ENCODE measurements at regions not wholly inside any gene's neighbourhood (a gene's known extent, or its start where the extent isn't known, plus 50 kb on each side); places are given as distances from the start of the nearest gene placed in this dataset.
"Not testable (repeated sequence)": the region's sequence is repeated elsewhere in the genome, so short reads cannot be mapped to it uniquely, and the experiment has no call there.

DNA sequence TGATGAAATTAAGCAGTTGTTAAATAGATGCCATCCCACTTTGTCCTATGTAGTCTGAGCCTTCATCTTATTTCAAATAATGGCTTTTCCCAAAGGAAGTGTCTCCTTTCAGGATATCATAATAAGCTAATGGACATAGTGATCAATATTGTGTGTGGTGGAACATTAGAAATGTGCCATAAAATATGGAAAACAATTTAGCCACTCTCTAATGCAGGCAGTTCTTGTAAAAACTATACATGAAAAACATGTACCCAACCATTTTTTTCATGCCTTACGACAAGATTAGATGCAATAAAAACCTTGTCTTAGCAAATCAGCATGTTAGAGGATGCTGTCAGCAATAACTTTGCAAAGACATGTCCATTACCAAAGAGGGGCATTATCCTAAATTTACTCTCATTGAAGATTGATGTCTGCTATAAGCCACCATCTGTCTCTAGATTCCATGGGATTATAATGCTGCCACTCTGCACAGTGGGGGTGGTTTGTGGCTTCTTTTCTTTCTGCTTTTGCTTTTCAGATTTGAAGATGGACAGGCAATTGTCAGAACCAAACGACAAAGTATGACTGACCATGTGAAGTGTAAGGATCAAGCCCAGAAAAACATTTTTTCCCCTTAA lies 724.0 kb upstream of the ZNF608 start:
- DNase-seq (ENCODE audit: low read depth in 2 of 2), result no peak

DNA sequence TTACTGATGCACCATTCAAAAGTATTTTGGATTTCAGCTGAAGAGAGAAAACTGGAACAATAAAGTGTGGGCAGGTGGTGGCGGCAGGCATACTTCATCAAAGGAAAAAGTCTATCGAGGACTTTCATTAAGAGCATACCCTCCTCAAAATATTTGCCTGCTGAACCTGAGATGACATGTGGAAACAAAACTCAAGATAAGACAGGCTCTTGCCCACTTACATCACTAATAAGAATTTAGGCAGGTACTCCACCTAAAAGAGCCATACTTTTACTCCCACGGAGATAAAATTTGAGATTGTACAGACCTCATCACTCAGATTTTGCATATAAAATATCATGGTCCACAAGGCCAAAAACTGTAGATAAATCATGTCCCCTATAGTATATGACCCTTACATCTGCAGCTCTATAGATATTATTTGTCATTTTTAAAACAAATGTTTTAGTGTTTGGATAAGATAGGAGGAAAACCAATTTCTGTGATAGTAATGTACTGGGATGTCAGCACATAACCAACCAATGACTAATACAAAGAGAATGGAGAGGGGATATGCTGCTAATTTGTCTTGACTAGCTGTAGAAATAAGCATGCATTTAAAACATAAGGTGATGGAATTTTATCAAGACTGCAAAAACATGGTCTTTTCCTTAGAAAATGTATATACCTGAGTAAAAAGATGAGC lies 730.6 kb upstream of the ZNF608 start:
- no peak for DNase-seq (ENCODE audit: low read depth in 2 of 2)

DNA sequence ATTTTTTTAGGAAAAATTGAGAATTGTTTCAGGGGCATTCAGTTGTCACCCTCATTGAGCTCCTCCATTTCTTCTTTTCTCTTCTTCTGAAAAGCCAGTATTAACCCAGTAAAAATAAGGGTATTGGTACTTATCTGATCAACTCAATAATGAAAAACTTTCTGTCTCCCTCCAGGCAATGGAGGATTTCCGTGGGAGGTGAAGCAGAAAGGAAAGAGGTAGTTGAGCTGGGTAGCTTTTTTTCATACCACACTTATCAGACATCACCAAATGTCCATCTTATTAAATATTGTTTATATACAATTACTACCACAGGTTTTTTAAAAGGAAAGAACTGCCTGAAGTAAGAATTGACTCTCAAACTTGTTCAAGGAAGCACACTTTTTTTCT lies 731.1 kb upstream of the ZNF608 start:
- no peak for DNase-seq (ENCODE audit: low read depth in 2 of 2)

DNA sequence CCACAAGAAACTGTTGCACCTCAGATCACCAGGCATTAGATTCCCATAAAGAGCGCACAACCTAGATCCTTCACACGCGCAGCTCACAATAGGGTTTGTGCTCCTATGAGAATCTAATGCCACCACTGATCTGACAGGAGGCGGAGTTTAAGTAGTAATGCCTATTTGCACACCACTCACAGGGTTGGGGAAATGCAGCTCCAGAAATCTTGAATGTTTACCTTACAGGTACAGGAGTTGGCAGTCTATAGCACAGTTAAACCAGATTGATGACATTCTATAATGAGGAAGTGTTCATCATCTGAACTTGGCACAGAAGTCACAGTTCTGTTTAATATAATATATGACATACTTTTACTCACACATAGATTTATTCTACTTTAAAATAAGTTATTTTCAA lies 732.2 kb upstream of the ZNF608 start:
- no peak for DNase-seq (ENCODE audit: low read depth in 2 of 2)

DNA sequence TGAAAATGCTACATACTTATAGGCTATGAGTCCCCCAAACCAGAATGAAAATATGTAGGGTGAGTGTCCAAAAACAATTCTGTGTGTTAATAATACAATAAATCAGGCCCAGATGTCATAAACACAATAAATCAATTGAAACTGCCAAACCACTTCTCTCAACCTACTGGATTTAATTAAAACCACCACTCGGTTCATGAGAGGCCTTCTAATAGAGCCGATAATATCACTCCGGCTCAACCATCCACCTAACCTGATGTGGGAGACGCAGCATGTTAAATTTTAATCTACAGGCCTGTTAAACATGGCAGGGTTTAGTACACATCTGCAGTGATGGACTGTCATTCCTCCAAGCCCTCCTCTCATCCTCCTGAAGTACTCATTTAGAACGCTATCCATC lies 734.5 kb upstream of the ZNF608 start:
- DNase-seq (ENCODE audit: low read depth in 2 of 2), result no peak

DNA sequence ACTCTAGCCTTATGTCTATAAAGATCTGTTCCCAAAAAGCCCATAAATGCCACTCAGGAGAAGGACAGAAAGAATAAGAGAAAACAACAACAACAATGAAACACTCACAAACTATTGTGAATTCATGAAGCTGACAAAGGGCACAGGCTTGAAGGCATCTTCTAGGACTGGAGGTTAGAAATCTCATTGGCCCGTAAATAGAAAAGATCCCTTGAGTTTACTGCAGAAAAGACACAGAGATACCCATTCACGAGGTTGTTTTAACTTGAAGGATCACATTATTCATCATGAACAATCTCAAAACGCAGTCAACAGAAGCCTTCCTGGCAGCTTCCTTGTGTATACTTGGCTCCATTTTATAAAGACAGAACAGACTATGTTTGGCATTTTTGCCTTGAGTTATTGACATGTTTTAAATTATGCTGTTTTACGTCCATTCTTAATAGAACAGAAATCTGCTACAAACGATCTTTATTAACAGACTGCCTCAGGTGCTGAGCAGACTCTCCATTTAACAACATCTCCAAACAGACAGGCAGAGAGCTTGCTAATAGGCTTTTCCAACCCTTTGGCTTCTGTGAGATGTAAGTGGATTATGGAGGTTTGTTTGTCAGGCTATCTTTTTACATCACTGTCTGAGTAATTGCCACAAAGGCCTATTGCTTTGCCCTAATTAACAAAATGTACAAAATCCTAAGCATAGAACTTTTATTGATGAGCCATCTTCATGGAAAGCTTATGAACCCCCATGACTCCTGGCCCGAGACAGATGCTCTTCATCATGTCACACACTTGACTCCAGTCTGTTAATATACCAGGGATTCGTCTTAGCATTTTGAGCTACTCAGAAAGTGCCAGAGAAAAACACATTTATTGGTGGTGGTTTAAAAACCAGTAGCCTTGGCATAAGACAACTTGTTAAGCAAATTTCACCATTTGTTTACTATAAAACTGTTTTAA lies 735.3 kb upstream of the ZNF608 start:
- no peak for DNase-seq (ENCODE audit: low read depth in 2 of 2)

DNA sequence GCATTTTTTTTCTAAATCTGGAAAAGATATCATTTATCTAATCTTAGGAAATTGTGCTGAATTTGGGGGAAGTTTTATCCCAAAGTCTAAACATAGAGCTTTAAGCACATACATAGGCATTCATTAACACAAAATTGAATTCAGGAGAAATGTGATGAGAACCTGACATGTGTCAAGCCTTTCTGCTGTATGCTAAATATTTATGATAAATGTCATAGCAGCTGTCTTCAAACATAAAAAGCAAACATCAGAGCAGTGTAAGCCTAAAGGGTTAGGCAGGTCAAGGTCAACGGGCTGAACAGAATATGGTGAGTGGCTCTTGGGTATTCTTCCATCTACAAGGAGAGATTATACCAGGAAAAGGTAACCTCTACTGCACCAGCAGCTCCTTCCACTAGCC lies 737.2 kb upstream of the ZNF608 start:
- no peak for DNase-seq (ENCODE audit: low read depth in 2 of 2)

DNA sequence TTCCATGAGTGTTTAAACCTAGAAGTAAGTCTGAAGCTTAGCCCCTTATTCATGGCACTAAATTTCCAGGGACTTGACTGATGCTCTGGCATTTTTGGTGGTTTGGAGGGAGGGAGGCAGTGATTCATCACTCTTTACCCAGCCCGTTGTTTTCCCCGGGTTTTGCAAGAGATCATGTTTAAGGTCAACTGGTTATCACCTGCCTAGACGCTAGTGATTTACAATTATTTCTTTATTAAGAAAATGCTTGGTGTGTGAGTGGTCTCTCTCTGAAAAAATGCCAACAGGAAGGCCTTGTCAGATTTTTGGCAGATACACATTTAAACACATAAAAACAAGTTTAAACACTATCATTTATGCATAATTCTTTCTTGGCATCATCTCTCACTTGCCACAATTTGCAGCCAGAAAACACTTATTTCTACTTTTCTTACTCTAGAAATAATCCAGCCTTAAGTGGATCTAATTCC lies 737.9 kb upstream of the ZNF608 start:
- DNase-seq (ENCODE audit: low read depth in 2 of 2), result no peak

DNA sequence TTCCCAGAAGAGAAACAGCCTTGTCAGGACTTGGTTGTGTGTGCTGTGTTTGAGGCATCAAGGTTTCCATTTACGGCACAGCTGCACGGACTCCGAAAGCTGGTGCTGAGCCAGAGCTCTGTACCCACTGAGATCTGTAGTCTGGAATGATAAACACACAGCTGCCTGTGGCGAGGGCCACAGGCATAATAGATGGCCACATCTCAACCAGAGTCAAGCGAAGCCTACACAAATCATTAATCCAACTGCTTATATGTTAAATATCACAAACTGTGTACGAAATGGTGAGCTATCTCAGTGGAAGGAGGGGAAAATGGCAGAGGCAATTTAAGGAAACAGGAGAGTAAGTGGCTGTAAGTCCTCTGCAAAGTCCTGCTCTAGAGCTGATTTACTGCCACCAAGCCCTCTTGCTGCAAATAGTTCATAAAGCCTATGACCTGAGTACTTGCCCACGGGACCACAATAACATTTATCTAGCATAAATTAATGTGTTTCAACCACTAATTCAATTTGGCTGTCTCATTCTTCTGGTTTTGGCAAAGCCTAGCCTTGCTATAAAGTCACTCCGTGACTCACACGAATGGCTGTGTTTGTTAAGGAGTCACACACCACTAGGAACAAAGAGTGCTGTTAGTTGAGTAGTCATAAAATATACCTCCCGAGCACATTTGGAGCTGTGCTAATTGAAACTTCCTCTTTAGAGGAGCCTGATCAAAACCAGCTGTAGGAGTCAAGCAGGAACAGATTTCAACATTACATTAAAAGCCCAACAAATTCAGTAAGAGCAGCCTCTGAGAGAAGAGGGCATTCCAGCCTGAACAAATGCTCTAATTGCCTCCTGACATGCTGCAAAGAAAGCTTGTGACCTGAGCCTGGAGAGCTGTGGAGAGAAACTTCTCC lies 738.6 kb upstream of the ZNF608 start:
- DNase-seq (ENCODE audit: low read depth in 2 of 2), result no peak

DNA sequence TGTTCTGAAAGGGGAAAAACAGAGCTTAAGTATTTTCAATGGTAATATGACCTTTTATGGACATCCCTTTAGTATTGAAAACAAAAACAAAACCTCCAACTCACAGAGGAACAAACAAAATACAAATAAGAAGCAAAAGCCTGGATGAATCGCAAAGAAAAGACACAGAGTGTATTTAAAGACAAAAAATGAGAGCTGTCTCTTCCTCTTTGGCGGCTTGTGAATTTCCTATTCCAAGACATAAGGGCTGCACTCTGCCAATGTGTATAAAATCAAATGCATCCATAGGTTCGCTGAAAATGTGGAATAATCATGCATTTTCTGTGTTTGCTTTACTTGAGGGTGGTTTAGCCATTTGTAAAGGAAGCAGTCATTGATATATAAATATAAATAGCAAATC lies 739.3 kb upstream of the ZNF608 start:
- no peak for DNase-seq (ENCODE audit: low read depth in 2 of 2)

DNA sequence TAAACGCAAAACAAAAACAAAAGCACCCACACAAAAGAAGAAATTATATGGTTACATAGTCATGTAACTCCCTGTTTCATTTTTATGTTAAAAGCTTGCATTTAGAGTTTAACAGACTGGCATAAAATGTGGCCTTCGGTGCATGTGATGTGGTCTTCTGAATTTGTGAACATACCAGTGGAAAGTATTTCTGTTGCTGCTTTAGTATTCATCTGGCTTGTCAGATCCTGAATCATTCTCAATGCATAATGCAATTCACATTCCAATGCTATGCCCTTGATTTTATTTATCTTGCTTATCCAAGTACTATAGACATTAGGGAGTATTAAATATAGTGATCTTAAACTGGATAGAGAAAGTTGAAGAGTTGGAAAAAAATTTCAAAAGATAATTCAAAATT lies 740.2 kb upstream of the ZNF608 start:
- no peak for DNase-seq (ENCODE audit: low read depth in 2 of 2)

DNA sequence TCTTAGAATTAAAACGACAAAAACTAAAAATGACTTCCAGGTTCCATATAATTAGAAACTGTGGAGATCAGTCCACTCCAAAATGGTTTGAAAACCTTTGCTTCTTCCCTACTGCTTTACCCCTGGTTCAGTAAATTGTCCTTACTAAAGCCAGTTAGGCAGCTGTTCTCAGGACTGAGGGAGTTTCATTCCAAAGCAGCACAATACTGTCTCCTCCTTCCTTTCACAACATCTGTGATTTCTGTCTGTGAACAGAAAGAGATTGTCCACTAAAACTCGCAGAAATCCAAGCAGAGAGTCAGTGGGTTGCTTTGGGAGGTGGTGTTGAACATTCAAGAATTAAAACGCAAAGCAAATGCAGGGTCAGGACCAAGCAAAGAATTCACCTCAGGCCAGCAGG lies 740.8 kb upstream of the ZNF608 start:
- no peak for DNase-seq (ENCODE audit: low read depth in 2 of 2)

DNA sequence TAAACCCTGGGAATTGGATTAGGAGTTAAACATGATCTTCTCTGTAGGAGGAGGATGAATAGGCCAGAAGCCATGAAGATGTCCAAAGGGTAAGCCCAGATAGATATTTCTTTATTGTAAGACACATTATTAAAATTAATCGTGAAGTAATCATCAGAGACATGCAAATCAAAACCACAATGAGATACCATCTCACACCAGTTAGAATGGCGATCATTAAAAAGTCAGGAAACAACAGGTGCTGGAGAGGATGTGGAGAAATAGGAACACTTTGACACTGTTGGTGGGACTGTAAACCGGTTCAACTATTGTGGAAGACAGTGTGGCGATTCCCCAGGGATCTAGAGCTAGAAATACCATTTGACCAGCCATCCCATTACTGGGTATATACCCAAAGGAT lies 741.2 kb upstream of the ZNF608 start:
- DNase-seq (ENCODE audit: low read depth in 2 of 2), result not testable (repeated sequence)

DNA sequence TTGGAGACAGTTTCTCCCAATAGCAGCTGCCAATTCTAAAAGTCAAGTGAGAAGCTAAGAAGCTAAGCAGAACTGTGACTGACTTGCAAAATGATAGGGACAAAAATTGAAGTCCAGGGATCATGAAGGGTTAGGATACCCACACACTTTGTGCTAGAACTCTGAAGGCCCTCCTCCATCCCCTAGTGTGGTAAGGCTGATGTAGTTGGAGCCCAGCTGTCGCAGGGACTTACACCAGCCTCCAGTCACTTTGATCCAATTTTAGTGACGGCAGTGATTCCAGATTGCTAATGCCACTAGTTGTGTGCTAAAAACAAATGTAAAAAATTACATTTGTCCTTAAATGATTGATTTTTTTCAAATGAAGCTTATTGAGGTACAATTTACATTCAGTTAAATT lies 742.7 kb upstream of the ZNF608 start:
- DNase-seq (ENCODE audit: low read depth in 2 of 2), result no peak

DNA sequence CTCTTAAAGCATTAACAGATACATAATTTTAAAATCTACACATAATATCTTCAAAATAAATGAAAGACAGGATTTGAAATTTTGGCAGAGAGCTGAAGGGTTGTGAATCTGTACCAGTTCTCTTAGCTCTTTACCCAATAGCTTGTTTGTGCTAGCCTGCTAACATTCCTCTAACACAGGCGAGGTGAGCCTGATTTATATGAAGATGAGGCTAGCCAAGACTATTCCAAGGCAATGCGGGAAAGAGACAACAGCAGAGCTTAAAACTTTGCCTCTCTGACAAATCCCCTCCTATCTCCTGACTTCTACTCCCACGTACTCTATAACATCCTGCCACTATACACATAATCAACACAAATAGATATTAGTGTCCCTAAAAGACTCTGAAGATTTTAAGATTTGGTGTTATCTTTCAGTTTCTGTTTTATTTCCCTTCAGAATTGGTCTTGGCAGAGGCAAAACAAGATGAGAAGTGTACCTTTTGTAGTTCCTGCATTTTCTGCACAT lies 745.6 kb upstream of the ZNF608 start:
- DNase-seq (ENCODE audit: low read depth in 2 of 2), result no peak

DNA sequence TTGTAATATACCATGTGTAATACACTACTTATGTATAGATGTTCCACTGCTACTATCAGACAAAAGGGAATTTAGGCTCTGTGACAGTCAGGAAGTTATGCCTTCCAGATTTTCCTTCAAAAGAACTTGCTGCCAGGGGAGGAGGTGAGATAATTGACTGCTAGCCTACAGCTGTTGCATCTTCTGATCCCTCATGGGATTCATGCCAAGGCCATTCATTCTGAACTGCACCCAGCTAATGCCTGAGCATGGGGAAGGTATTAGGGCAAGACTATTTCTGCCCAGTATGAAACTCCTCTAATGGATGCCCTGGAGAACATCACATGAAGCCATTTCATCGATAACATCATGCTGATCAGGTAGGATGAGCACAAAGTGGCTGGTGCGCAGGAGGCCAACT lies 746.5 kb upstream of the ZNF608 start:
- DNase-seq (ENCODE audit: low read depth in 2 of 2), result no peak

DNA sequence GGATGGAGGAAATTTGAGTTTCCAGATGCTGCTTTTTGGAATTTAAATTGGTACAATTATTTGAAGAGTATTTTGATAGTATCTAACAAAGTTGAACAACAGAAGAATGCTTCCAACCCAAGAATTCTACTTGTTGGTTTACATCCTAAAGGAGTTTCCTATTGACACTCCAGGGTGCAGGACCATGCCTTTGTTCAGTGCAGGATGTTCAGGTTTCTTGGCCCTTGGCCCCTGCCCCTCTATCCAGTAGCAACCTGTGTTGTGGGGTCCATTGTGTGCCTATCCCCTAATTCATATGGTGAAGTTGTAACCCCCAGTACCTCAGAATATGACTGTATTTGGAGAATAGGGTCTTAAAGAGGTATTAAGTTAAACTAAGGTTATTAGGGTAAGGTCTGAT lies 750.0 kb upstream of the ZNF608 start:
- DNase-seq (ENCODE audit: low read depth in 2 of 2), result no peak

DNA sequence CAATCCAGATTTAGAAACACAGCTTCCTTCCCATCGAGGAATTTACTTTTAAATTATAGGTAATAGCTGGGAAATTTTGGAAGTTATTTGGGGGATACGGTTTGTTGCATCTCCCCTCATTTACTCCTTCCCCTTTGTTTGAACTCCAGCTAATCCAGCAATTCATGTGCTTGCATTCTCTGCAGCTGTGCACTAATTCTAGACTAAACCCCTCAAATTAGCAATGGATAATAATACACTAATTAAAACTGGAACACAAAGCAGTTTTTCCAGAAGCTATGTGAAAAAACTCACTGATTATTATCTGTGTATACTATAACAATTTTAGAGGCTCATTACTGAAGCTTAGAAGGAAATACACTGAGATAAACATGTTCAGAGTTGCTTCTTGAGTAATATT lies 751.2 kb upstream of the ZNF608 start:
- DNase-seq (ENCODE audit: low read depth in 2 of 2), result no peak

DNA sequence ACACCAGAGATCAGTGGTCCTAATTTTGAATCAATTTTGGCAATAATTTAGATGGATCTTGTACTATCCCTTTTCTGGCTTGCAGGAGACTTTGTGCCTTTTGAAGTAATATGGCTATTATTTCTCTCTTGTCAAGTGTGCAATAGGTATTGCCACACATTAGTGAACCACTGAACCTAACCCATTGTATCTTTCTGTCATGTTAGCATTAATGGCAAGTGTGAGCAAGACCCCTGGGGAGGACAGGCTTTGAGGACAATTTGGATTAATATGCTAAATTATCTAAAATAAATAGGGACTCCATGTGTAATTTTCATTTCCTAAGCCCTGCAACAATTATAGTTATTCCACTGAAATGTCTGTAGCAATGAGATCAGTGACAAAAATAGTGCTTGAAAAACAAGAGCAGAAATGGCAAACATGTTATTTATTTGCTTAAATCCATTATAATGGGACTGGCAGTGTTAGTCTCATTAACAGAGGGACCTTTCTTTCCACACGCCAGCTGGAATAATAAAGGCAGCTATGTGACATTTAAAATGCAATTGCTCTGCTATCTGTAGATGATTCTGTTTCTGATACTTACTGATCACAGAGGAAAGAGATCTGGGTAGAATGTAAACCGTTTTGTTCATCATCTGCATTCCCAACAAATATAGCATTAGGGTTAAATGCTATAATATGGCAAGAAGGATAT lies 753.3 kb upstream of the ZNF608 start:
- no peak for DNase-seq (ENCODE audit: low read depth in 2 of 2)

DNA sequence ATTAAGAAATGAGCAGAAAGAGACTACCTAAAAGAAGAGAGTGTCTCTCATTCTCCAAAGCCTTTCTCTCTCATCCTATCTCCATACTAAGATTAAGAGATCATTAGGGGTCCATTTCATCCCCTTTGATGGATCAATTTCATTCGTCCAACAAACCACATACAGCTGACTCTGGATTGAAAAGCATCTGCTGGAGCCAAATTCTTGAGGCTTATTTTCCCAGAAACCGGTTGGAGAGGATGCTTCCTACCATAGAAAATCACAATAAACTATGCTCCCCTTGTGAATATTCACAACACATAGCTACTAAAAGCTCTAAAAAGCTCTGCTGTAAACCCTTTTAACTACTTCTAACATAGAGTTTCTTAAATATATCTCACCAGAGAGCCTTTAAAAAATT lies 755.0 kb upstream of the ZNF608 start:
- DNase-seq (ENCODE audit: low read depth in 2 of 2), result no peak

DNA sequence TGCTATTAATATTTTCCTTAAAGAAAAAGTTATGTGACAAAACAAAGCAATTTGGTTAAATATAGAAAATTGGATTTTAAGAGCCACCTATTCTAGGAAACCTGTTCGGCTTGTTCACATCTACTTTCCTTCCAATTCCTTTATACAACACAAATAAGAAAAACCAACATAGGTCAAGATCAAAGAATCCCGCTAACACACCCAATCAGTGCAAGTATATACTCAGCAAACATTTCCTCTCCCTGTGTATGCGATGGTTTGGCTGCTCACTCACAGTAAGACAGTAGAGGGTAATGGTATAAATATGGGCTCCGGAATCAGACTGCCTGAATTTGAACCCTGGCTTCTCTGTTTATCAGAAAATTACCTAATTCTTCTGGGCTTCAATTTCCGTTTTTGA lies 757.5 kb upstream of the ZNF608 start:
- DNase-seq (ENCODE audit: low read depth in 2 of 2), result no peak

Data from stimulated activated CD8-positive, alpha-beta memory T cell treated with anti-CD3 and anti-CD28 coated beads, Interleukin-2, amount 100 ng/mL, for 1 hour (primary cell).